ENCODE measurements at regions not wholly inside any gene's neighbourhood (a gene's known extent, or its start where the extent isn't known, plus 50 kb on each side); places are given as distances from the start of the nearest gene placed in this dataset.

GRCh38 chr9:88813638-88814209, 177.5 kb upstream of the S1PR3 start:
- TF ChIP-seq SIN3A (IDR thresholded peaks at IDR 0.05; ENCODE audit: borderline replicate concordance, insufficient read depth, low read length) (no peak), FOXP2 (optimal IDR thresholded peaks at IDR 0.05; ENCODE audit: borderline replicate concordance, extremely low read depth, extremely low read length, insufficient read depth) (no peak), REST (IDR thresholded peaks at IDR 0.05; ENCODE audit: insufficient read depth in 1 of 2, low read depth in 2 of 2, low read length in 2 of 2) (no peak), TAF1 (IDR thresholded peaks at IDR 0.05; ENCODE audit: borderline replicate concordance, insufficient read depth, low read length) (no peak), POLR2AphosphoS5 (IDR thresholded peaks at IDR 0.05; ENCODE audit: low read depth, low read length) (no peak)

GRCh38 chr9:88814577-88814976, 176.7 kb upstream of the S1PR3 start:
- TF ChIP-seq SIN3A (IDR thresholded peaks at IDR 0.05; ENCODE audit: borderline replicate concordance, insufficient read depth, low read length) (no peak), REST (IDR thresholded peaks at IDR 0.05; ENCODE audit: insufficient read depth in 1 of 2, low read depth in 2 of 2, low read length in 2 of 2) (no peak), POLR2AphosphoS5 (IDR thresholded peaks at IDR 0.05; ENCODE audit: low read depth, low read length) (no peak), FOXP2 (optimal IDR thresholded peaks at IDR 0.05; ENCODE audit: borderline replicate concordance, extremely low read depth, extremely low read length, insufficient read depth) (no peak), TAF1 (IDR thresholded peaks at IDR 0.05; ENCODE audit: borderline replicate concordance, insufficient read depth, low read length) (no peak)

GRCh38 chr9:88816141-88816540, 175.1 kb upstream of the S1PR3 start:
- TF ChIP-seq REST (IDR thresholded peaks at IDR 0.05; ENCODE audit: insufficient read depth in 1 of 2, low read depth in 2 of 2, low read length in 2 of 2) (no peak), SIN3A (IDR thresholded peaks at IDR 0.05; ENCODE audit: borderline replicate concordance, insufficient read depth, low read length) (no peak), POLR2AphosphoS5 (IDR thresholded peaks at IDR 0.05; ENCODE audit: low read depth, low read length) (no peak), TAF1 (IDR thresholded peaks at IDR 0.05; ENCODE audit: borderline replicate concordance, insufficient read depth, low read length) (no peak), FOXP2 (optimal IDR thresholded peaks at IDR 0.05; ENCODE audit: borderline replicate concordance, extremely low read depth, extremely low read length, insufficient read depth) (no peak)

- TF ChIP-seq POLR2AphosphoS5 (IDR thresholded peaks at IDR 0.05; ENCODE audit: low read depth, low read length) (no peak), TAF1 (IDR thresholded peaks at IDR 0.05; ENCODE audit: borderline replicate concordance, insufficient read depth, low read length) (no peak), FOXP2 (optimal IDR thresholded peaks at IDR 0.05; ENCODE audit: borderline replicate concordance, extremely low read depth, extremely low read length, insufficient read depth) (no peak), SIN3A (IDR thresholded peaks at IDR 0.05; ENCODE audit: borderline replicate concordance, insufficient read depth, low read length) (no peak), REST (IDR thresholded peaks at IDR 0.05; ENCODE audit: insufficient read depth in 1 of 2, low read depth in 2 of 2, low read length in 2 of 2) (no peak)
These were observed 174.7 kb upstream of the S1PR3 start for GRCh38 chr9:88816591-88816990.

All from PFSK-1 (cell line).